Activated naive CD4-positive, alpha-beta T cell treated with anti-CD3 and anti-CD28 coated beads, Interleukin-2, amount 10 ng/mL, durations not matched to agents 7 days and 5 days (primary cell): ENCODE measurements at regions not wholly inside any gene's neighbourhood (a gene's known extent, or its start where the extent isn't known, plus 50 kb on each side); places are given as distances from the start of the nearest gene placed in this dataset.

ENCODE experiments used
- CTCF ChIA-PET: fragments of 350-600 bp; sonication (Branson Sonifier 250); formaldehyde crosslinking; loops from one replicate; lab custom pipeline; 2021; ENCODE audit warnings: antibody characterized with exemption; lab: Charles Lee
- DNase-seq: peaks from one replicate; pipeline ENCODE4 v3.0.0-alpha.2; 2020
- H3K27ac Mint-ChIP-seq: one replicate; pipeline ENCODE4 v1.8.0; 2021; ENCODE audit warnings: mild to moderate bottlenecking, moderate library complexity, mixed read lengths
- H3K27me3 Mint-ChIP-seq: one replicate; pipeline ENCODE4 v1.8.0; 2021; ENCODE audit warnings: mild to moderate bottlenecking, mixed read lengths
- H3K36me3 Mint-ChIP-seq: one replicate; pipeline ENCODE4 v1.8.0; 2021; ENCODE audit warnings: mixed read lengths
- H3K4me1 Mint-ChIP-seq: one replicate; pipeline ENCODE4 v1.8.0; 2021; ENCODE audit warnings: mixed read lengths
- H3K4me3 Mint-ChIP-seq: one replicate; pipeline ENCODE4 v1.8.0; 2021; ENCODE audit warnings: mild to moderate bottlenecking, moderate library complexity, mixed read lengths
- H3K9me3 Mint-ChIP-seq: one replicate; pipeline ENCODE4 v1.8.0; 2021; ENCODE audit warnings: mixed read lengths

- no peak overlapping the region for H3K4me3 Mint-ChIP-seq
- no peaks in the 10 kb centered on the region for H3K27me3 Mint-ChIP-seq
- no peak for DNase-seq
- no peaks in the 10 kb centered on the region for H3K9me3 Mint-ChIP-seq
- CTCF ChIA-PET: interaction anchor here (1.7 kb wide), 1 partner anchor 162 kb away, joined by 3 read pairs; no protein-coding TSS in a partner anchor
- no peak overlapping the region for H3K27ac Mint-ChIP-seq
- no peaks in the 10 kb centered on the region for H3K36me3 Mint-ChIP-seq
- no peaks in the 10 kb centered on the region for H3K4me1 Mint-ChIP-seq
Measured at GRCh38 chr11:57087991-57088390, 93.8 kb upstream of the LRRC55 start.

GRCh38 chr11:57092028-57092698 is 89.6 kb upstream of the LRRC55 start:
- peaks cover 2% of the 10 kb centered on the region for H3K27me3 Mint-ChIP-seq
- no peaks in the 10 kb centered on the region for H3K36me3 Mint-ChIP-seq
- H3K27ac Mint-ChIP-seq: no peak overlapping the region
- H3K4me1 Mint-ChIP-seq: no peaks in the 10 kb centered on the region
- H3K4me3 Mint-ChIP-seq: no peak overlapping the region
- CTCF ChIA-PET: no interaction called here
- no peak for DNase-seq
- no peaks in the 10 kb centered on the region for H3K9me3 Mint-ChIP-seq

- CTCF ChIA-PET: no interaction called here
- Mint-ChIP-seq H3K27me3 (peaks cover 3% of the 10 kb centered on the region), H3K4me1 (no peaks in the 10 kb centered on the region), H3K36me3 (no peaks in the 10 kb centered on the region), H3K4me3 (no peak overlapping the region), H3K9me3 (no peaks in the 10 kb centered on the region), H3K27ac (no peak overlapping the region)
- DNase-seq: no peak
Measured at GRCh38 chr11:57094181-57094935, 87.4 kb upstream of the LRRC55 start.

GRCh38 chr11:57095417-57095816 is 86.3 kb upstream of the LRRC55 start:
- Mint-ChIP-seq H3K27ac (no peak overlapping the region), H3K36me3 (no peaks in the 10 kb centered on the region), H3K9me3 (no peaks in the 10 kb centered on the region), H3K27me3 (peaks cover 3% of the 10 kb centered on the region), H3K4me3 (no peak overlapping the region), H3K4me1 (no peaks in the 10 kb centered on the region)
- CTCF ChIA-PET: no interaction called here
- DNase-seq: no peak

- Mint-ChIP-seq H3K27ac (no peak overlapping the region), H3K4me1 (no peaks in the 10 kb centered on the region), H3K36me3 (no peaks in the 10 kb centered on the region), H3K9me3 (no peaks in the 10 kb centered on the region), H3K4me3 (no peak overlapping the region), H3K27me3 (peaks cover 3% of the 10 kb centered on the region)
- CTCF ChIA-PET: no interaction called here
- no peak for DNase-seq
Measured at GRCh38 chr11:57095896-57096295, 85.9 kb upstream of the LRRC55 start.

GRCh38 chr11:57097149-57097548 is 84.6 kb upstream of the LRRC55 start:
- Mint-ChIP-seq H3K36me3 (no peaks in the 10 kb centered on the region), H3K4me3 (no peak overlapping the region), H3K27ac (no peak overlapping the region), H3K9me3 (no peaks in the 10 kb centered on the region), H3K4me1 (no peaks in the 10 kb centered on the region), H3K27me3 (peaks cover 3% of the 10 kb centered on the region)
- DNase-seq: no peak
- CTCF ChIA-PET: no interaction called here

- no peaks in the 10 kb centered on the region for H3K4me1 Mint-ChIP-seq
- peaks cover 3% of the 10 kb centered on the region for H3K27me3 Mint-ChIP-seq
- H3K4me3 Mint-ChIP-seq: no peak overlapping the region
- no peak for DNase-seq
- H3K36me3 Mint-ChIP-seq: no peaks in the 10 kb centered on the region
- H3K9me3 Mint-ChIP-seq: no peaks in the 10 kb centered on the region
- CTCF ChIA-PET: no interaction called here
- H3K27ac Mint-ChIP-seq: peak overlapping the region; percentile 76
Measured at GRCh38 chr11:57098191-57098590, 83.6 kb upstream of the LRRC55 start.

DNA sequence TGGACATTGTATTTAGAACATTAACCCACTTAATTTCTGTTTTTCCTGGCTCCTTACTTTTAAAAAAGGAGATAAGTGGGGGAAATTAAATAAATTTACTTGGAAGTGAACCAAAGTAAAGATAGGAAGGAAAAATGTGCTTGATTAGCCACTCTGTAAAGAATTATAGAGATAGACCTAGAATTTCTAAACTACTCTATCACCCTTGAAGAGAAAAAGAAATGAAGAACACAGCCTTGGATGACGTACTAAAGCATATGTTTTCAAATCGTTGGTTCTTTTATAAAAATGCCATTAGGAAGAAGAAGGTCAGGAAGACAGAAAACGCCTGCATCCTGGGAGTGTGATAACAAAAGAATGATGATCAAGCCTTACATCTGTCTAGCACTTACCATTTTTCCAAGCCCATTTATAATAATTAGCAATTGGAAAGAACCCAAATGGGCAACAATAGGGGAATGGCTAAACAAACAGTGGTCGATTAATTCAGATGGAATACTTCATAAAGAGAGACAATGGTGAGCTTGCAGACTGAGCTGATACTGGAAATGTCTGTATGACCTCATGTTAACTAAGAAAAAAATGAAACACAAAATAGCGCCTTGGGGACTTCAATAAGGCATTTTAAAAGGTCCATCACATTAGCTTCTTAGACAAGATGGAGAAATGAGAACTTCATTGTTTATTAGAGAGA is 81.0 kb upstream of the LRRC55 start:
- CTCF ChIA-PET: no interaction called here
- no peaks in the 10 kb centered on the region for H3K36me3 Mint-ChIP-seq
- H3K27me3 Mint-ChIP-seq: peaks cover 3% of the 10 kb centered on the region
- no peaks in the 10 kb centered on the region for H3K4me1 Mint-ChIP-seq
- no peaks in the 10 kb centered on the region for H3K9me3 Mint-ChIP-seq
- H3K27ac Mint-ChIP-seq: no peak overlapping the region
- no peak overlapping the region for H3K4me3 Mint-ChIP-seq
- DNase-seq: no peak

DNA sequence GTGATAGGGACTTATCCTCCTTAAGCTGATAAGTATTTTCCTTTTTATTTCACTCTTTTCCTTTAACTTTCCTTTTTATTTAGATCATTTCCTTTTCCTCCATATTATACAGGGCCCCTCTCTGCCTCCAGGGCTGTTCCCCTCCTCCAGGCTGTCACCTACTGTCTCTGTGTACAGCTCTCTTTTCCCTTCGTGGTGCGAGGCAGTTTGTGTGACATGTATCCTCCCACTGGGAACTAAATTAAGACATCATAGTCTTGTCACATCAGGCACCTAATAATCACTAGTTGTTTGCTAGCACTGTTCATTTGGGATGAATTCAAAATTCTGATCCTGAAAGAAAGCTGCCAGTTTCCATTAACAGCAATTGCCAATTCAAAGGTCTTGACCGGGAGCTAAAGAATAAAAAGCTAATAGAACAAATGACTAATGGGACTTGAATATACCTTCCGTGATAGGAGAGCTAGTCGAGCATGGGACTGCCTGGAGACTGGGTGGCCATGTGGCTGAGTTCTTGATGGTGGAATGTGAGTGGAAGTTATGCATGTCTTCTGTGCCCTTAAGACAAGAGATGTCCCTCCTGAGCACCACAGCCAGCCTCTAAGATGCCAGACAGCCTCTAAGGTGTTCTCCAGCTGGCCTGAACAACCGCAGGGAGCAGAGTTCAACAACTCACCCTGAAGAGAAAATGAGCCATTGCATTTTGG is 77.7 kb upstream of the LRRC55 start:
- no peak overlapping the region for H3K27ac Mint-ChIP-seq
- CTCF ChIA-PET: no interaction called here
- DNase-seq: no peak
- H3K9me3 Mint-ChIP-seq: no peaks in the 10 kb centered on the region
- no peaks in the 10 kb centered on the region for H3K27me3 Mint-ChIP-seq
- no peaks in the 10 kb centered on the region for H3K4me1 Mint-ChIP-seq
- no peaks in the 10 kb centered on the region for H3K36me3 Mint-ChIP-seq
- no peak overlapping the region for H3K4me3 Mint-ChIP-seq

DNA sequence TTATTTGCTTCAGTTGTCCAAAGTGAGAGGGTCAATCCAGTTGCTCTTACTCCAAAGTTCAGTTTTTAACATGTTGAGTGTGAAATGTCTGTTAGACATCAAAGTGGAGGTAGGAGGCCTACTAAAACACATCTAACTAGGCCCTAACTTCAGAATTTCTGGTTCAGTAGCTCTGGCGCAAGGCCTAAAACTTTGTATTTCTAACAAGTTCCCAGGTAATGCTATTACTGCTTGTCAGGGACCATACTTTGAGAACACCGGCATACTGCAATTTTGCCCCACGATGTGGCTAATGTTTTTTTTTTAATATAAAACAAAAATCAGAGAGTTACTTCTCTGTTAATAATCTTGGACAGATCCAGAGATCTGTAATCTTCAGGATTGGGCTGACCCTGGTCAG is 72.4 kb upstream of the LRRC55 start:
- Mint-ChIP-seq H3K4me1 (no peaks in the 10 kb centered on the region), H3K27ac (no peak overlapping the region), H3K9me3 (no peaks in the 10 kb centered on the region), H3K36me3 (no peaks in the 10 kb centered on the region), H3K27me3 (no peaks in the 10 kb centered on the region), H3K4me3 (no peak overlapping the region)
- no peak for DNase-seq
- CTCF ChIA-PET: no interaction called here

- H3K27ac Mint-ChIP-seq: no peak overlapping the region
- no peak overlapping the region for H3K4me3 Mint-ChIP-seq
- H3K9me3 Mint-ChIP-seq: no peaks in the 10 kb centered on the region
- H3K4me1 Mint-ChIP-seq: no peaks in the 10 kb centered on the region
- H3K36me3 Mint-ChIP-seq: no peaks in the 10 kb centered on the region
- H3K27me3 Mint-ChIP-seq: no peaks in the 10 kb centered on the region
- CTCF ChIA-PET: no interaction called here
- DNase-seq: no peak
Measured at GRCh38 chr11:57111619-57112018, 70.1 kb upstream of the LRRC55 start.

- DNase-seq: peak; percentile 42
- Mint-ChIP-seq H3K4me3 (no peak overlapping the region), H3K27me3 (no peaks in the 10 kb centered on the region), H3K9me3 (no peaks in the 10 kb centered on the region), H3K4me1 (no peaks in the 10 kb centered on the region), H3K27ac (no peak overlapping the region), H3K36me3 (no peaks in the 10 kb centered on the region)
- CTCF ChIA-PET: interaction anchor here (3.0 kb wide), 1 partner anchor 132 kb away, joined by 40 read pairs; no protein-coding TSS in a partner anchor
Measured at GRCh38 chr11:57116654-57117053, 65.1 kb upstream of the LRRC55 start.

DNA sequence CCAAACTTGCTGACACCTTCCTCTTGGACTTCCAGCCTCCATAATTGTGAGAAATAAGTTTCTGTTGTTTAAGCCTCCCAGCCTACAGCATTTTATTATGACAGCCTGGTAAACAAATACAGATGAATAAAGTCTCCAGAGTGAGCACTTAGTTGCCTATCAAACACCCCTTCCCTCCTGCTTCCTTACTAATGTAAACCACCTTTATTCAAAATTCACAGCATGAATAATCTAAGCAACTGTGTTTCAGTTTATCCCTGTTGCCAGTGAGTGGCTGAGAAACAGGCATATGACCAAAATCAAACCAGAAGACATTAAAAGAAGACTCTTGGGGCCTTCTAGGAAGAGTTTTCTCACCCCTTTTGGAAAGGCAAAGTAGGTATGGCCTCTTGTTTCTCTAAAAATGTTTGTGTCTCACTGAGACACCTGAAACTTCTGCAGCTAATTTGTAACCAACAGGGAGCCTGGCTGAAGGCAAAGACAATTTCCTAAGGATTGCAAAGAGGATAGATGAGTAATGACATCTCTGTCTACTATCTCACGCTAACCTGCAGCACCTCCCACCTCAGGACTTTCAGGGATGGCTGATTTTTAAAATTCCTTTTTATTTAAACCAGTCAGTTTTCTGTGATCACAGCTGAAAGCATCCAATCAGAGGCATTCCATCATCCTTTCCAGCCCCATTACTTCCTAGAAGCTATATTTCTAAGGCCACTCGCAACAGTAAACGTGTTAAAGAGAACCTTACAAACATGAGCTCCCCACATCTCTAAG is 61.4 kb upstream of the LRRC55 start:
- Mint-ChIP-seq H3K27me3 (peaks cover 22% of the 10 kb centered on the region), H3K27ac (no peak overlapping the region), H3K36me3 (no peaks in the 10 kb centered on the region), H3K9me3 (no peaks in the 10 kb centered on the region), H3K4me3 (no peak overlapping the region), H3K4me1 (no peaks in the 10 kb centered on the region)
- DNase-seq: no peak
- CTCF ChIA-PET: interaction anchor here (1.0 kb wide), 1 partner anchor 123 kb away, joined by 3 read pairs; no protein-coding TSS in a partner anchor
